GM18861 (cell line): ENCODE measurements at regions not wholly inside any gene's neighbourhood (a gene's known extent, or its start where the extent isn't known, plus 50 kb on each side); places are given as distances from the start of the nearest gene placed in this dataset.

Experiments
- ATAC-seq: cut with Tn5 transposase; IDR thresholded peaks from one replicate; pipeline ENCODE4 v1.9.1; 2021; ENCODE audit not compliant: unreplicated experiment

- ATAC-seq: no peak
Measured at GRCh38 chr5:145510769-145511168, 324.4 kb downstream of the PRELID2 start.

DNA sequence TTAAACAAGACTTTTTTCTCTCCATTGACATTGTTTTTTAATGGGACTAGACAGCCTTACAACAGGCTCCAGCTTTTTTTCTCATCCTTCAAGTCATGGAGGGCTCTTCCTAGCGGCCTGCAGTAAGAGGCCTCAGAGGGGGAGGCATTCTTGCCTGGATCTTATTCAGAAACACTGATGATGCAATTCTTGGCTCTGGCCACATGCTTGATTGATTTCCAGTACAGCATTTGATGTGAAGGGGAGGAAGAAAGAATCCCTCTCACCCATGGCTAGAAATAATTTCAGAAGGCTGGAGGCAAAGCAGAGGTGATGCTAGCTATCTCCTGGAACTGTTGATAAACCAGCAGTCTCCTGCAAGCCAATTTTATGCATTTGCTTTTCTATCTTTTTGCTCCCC, 324.8 kb downstream of the PRELID2 start:
- no peak for ATAC-seq

GRCh38 chr5:145509336-145510136, 325.6 kb downstream of the PRELID2 start:
- no peak for ATAC-seq

DNA sequence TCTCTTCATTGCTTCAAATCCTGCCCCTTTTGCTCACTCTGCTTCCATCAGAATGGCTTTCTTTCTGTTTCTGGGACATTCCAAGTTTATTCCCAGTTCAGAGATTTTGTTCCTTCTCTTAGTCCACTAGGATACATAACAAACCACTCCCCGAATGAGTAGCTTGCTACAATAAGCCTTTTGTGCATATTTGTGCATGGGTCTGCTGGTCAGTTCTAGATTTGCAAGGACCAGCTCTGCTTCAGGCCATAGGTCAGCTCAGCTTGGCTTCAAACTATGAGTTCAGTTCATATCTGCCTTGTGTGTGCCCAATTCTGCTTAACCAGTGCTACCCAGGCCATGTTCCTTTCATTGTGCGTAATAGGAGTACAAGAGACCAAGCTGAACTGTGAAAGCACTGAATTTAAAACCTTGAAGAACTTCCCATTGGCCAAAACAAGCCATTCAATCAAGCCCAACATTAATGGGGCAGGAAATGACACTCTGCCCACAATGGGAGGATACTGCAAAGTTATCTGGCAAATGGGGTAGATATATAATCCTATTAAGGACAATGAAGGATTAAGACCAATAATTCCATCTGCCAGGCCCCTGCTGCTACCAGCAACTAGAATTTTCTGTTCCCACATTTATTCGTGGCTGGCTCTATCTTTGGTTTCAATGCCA, 328.8 kb downstream of the PRELID2 start:
- no peak for ATAC-seq

DNA sequence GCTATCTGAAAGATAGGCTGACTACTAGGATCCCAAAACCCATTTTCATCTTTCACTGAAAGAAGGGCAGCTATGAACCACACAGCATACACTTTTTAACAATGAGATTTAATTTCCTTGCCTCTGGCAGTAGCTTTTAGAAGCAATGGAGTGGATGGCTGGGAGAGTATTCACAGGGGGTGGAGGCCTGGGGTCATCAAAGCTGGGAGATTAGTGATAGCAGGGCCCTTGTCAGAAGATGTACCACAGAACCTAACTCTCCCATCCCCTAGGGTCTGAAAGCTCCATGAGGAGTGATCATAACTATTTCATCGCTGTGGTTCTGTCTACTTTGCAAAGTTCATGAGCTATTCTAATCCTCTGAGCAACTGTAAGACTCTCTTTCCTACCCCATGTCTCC, 332.2 kb downstream of the PRELID2 start:
- ATAC-seq: no peak

- ATAC-seq: no peak
Measured at GRCh38 chr5:145500710-145501109, 334.4 kb downstream of the PRELID2 start.

GRCh38 chr5:145499483-145499882, 335.7 kb downstream of the PRELID2 start:
- ATAC-seq: no peak

DNA sequence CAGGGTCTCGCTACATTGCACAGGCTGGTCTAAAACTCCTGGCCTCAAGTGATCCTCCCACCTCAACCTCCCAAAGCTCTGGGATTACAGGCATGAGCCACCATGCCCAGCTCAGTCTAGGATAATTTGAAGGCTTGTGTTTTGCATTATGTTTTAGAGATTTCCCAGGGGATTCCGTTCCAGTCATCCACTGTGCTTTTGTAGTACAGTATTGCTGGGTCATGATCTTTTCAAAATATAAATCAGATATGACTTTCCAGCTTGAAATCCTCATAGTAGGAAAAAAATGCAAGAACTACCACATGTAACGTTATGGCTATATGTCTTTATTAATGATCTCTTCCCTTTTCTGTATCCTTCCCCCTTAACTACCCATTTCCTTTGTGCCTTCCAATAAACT, 338.1 kb downstream of the PRELID2 start:
- no peak for ATAC-seq

GRCh38 chr5:145495741-145496140, 339.4 kb downstream of the PRELID2 start:
- no peak for ATAC-seq

- ATAC-seq: no peak
Measured at GRCh38 chr5:145495196-145495595, 339.9 kb downstream of the PRELID2 start.

DNA sequence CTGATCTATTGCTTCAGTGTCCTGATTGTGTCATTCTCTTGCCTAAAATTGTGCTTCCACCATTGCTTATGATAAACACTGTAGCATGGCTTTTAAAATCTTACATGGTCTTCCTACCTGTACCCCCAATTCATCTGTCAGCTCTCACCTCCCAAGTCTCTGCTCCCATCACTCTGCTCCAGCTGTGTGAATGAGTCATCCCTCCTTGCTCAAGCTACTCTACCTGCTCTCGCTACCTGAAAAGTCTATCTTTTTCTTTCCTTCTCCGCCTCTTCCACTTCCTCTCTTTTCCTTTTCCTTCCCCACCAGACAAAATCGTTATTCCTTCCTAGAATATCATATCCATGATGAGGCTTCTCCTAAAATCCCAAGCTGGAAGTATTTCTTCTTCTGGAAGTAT, 341.7 kb downstream of the PRELID2 start:
- no peak for ATAC-seq

- ATAC-seq: no peak
Measured at GRCh38 chr5:145489516-145489915, 345.6 kb downstream of the PRELID2 start.

- no peak for ATAC-seq
Measured at GRCh38 chr5:145484158-145484557, 351.0 kb downstream of the PRELID2 start.

DNA sequence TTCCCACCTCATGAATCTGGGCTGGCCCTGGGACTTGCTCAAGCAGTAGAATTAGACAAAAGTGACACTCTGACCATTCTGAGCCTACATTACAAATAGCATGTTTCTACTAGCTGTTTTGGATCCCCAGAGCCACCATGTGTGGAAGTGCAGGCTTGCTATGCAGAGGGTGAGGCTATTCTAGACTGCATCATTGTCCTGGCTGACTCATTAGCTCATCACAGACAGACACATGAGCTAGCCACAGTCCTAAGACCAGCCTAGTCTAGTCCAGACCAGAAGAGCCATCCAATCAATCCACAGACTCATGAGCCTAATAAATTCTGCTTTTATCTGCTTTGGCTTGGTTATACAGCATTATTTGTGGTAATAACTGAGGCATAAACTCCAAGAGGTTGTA, 351.9 kb downstream of the PRELID2 start:
- no peak for ATAC-seq

- ATAC-seq: no peak
Measured at GRCh38 chr5:145479857-145480256, 355.3 kb downstream of the PRELID2 start.

DNA sequence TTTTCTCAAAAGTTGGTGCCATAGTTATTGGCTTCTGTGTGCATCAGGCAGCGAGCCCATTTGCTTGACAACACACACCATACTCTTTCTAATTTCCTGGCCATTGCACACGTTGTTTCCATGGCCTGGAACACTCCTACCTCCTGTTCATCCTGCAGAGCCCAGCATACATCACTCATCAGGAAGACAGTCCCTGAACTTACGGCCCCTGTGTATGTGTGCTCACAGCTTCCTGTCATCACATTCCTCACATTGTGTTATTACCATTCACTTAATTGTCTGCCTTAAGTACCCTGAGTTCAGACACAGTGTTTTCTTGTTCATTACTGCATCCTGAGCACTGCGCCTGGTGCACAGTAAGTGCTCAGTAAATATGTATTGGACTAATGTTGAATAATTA, 355.9 kb downstream of the PRELID2 start:
- no peak for ATAC-seq

- no peak for ATAC-seq
Measured at GRCh38 chr5:145478651-145479050, 356.5 kb downstream of the PRELID2 start.

DNA sequence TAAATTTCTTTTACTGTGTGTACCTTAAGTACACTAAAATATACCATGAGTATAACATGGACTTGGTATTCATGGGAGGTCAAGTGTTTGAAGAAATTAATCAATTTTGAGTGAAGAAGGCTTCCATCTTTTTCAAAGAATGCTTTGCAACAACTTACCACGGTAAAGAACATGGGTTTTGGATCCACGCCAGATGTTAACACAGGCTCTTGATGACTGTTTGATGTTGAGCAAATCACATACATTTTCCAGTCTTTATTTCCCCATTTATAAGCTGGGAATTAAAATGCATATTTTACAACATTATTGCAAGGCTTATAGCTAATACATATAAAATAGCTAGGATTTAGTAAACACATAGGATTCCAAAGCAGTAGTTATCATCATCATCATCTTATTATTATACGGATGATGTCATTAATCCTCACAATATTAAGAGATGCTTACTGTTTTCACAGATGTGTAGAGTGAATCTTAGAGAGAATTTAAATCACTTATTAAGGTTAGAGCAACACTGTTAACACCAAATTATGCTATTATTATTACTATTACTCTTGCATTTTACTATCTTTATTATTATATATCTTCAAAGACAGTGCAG, 362.0 kb downstream of the PRELID2 start:
- ATAC-seq: no peak

- ATAC-seq: no peak
Measured at GRCh38 chr5:145471831-145472612, 363.1 kb downstream of the PRELID2 start.

GRCh38 chr5:145471026-145471425, 364.1 kb downstream of the PRELID2 start:
- ATAC-seq: no peak

DNA sequence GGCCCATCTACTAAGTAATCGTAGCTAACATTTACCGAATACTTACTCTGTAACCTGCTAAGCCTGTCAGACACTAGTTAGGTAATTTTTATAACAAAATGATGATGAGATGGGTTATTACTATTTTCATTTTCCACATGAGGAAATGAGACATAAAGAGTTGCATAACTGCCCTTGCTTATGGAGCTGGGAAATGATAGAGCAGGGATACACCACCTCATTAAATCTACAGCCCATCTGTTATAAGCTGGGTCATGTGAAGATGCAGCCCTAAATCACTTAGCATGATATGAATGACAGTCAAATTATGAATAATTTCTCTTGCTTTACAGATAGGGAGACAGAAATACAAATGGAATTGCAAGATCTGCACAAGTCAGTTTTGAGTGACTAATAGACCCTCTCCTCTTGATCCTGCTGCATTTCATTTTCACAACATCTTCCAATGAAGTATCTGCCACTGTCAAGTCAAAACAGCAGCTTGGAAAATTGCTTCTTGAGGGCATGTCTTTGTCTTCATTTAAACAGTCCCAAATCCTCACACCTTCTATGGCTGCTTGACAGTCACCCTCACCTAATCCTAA, 364.7 kb downstream of the PRELID2 start:
- no peak for ATAC-seq
